SJCRH30 (cell line): ENCODE measurements at regions not wholly inside any gene's neighbourhood (a gene's known extent, or its start where the extent isn't known, plus 50 kb on each side); places are given as distances from the start of the nearest gene placed in this dataset.

Experiments
- DNase-seq, 2 experiments: peaks; one replicate each; pipeline ENCODE4 v3.0.0-alpha.2; 2015 to 2020
- H3K27ac ChIP-seq: fragments of 250-450 bp; sonication (Bioruptor Pico); 2 replicates; pipeline ENCODE4 v1.5.1; 2020; ENCODE audit warnings: mild to moderate bottlenecking, moderate library complexity
- H3K27me3 ChIP-seq: fragments of 250-450 bp; sonication (Bioruptor Pico); 2 replicates; pipeline ENCODE4 v1.5.1; 2020; ENCODE audit warnings: mild to moderate bottlenecking, moderate library complexity
- H3K36me3 ChIP-seq: fragments of 250-450 bp; sonication (Bioruptor Pico); 2 replicates; pipeline ENCODE4 v1.5.1; 2020; ENCODE audit warnings: mild to moderate bottlenecking, moderate library complexity
- H3K4me1 ChIP-seq: fragments of 250-450 bp; sonication (Bioruptor Pico); 2 replicates; pipeline ENCODE4 v1.5.1; 2020; ENCODE audit warnings: mild to moderate bottlenecking, moderate library complexity
- H3K4me3 ChIP-seq: fragments of 250-450 bp; sonication (Bioruptor Pico); 2 replicates; pipeline ENCODE4 v1.5.1; 2020; ENCODE audit warnings: mild to moderate bottlenecking, moderate library complexity
- H3K9me3 ChIP-seq: fragments of 250-450 bp; sonication (Bioruptor Pico); replicated peaks from 2 replicates; pipeline ENCODE4 v1.5.1; 2020; ENCODE audit warnings: mild to moderate bottlenecking, moderate library complexity

DNA sequence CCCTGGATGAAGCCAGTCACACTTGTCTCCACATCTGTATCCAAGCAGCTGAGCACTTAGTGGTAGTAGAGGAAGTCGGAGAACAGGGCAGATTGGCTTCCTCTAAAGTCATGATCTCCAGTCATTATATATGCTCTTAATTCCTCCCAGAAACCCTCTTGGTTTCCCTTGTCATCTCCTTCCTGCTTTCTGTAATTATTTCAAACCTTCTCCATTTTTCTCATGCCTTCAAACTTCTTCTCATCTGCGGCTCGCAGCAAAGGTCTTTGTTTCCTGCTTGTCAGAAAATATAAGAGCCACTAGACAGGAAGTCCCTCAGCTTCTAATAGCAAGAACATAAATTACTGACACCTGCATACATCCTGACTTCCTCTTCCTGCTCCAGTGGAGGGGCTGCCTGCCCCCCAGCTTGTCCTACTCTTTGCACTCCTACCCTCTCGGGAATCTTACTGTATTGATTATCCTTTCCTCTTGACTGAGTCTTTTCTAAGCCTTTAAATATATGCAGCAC is 124.6 kb upstream of the NGF start:
- Histone ChIP-seq H3K27ac (no peak overlapping the region), H3K4me1 (no peaks in the 10 kb centered on the region), H3K27me3 (no peaks in the 10 kb centered on the region), H3K9me3 (no peaks in the 10 kb centered on the region), H3K36me3 (no peaks in the 10 kb centered on the region), H3K4me3 (no peak overlapping the region)
- no peak for DNase-seq

DNA sequence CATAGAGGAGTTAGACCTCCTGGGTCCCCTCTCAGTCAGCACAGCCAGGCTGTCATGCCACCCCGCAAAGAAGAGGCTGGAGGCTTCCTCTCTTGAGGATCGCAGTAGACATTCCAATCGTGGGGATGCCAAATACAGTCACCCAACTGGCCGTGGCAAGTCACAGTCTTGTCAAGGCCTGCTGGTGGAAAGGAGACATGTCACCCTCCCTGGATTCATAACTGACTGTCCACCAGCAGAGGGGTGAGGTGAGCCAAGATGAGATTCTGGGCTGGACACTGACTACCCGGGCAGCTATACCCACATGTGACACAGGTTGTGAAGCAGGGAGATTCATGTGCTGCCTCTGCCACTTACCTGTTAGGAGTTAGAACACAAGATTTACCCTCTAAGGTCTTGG is 123.5 kb upstream of the NGF start:
- Histone ChIP-seq H3K4me3 (no peak overlapping the region), H3K27ac (no peak overlapping the region), H3K4me1 (no peaks in the 10 kb centered on the region), H3K27me3 (no peaks in the 10 kb centered on the region), H3K36me3 (no peaks in the 10 kb centered on the region), H3K9me3 (no peaks in the 10 kb centered on the region)
- DNase-seq = no peak

DNA sequence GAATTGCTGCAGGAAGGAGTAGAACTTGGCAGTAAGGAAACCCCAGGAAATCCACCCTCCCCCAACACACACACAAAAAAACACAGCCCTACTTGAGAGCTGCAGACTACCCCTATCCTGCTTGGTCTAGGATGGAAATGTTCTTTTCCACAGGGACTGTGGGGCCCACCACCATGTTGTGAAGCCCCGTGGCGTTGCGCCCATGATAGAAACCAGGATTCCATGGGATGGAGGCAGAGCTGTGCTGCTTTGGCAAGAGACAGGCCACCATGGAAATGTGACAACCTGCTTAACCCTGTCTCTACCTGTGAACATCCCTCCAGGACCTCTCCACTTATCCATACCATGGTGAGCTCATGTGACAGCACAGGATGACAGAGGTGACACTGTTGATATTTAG is 121.1 kb upstream of the NGF start:
- no peaks in the 10 kb centered on the region for H3K36me3 ChIP-seq
- H3K27ac ChIP-seq = no peak overlapping the region
- no peaks in the 10 kb centered on the region for H3K27me3 ChIP-seq
- no peaks in the 10 kb centered on the region for H3K9me3 ChIP-seq
- H3K4me1 ChIP-seq = no peaks in the 10 kb centered on the region
- DNase-seq = no peak
- no peak overlapping the region for H3K4me3 ChIP-seq

DNA sequence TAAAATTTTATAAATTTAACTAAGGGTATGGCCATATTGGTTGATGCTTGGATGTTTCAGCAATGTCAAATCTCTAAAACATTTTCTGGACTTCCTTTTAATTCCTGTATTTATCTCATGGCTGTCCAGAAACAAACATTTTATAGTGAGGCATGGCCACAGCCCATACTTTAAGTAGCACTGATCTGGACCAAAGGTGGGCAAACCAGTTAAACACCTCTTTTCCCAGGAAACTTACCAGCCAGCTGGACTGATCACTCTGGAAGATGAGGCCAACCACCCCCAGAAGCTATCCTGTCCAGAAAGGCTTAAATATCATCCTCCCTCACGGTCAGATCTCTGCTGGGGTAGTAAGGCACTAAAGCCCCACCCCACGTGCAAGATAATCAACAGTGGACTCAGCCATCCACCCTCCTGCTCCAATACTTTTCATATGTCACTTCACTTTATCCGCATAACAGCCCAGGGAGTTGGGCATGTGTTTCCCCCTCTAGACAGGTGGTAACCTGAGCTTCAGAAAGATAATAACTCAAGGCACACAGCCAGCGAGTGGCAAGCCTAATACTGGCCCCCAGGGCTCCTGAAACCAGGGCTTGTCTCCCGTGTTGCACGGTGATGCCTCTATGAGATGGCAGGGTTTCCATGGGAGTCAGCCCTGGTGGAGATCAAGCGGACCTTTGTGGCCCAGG is 120.5 kb upstream of the NGF start:
- DNase-seq = no peak
- no peaks in the 10 kb centered on the region for H3K4me1 ChIP-seq
- H3K27ac ChIP-seq = no peak overlapping the region
- H3K9me3 ChIP-seq = no peaks in the 10 kb centered on the region
- H3K36me3 ChIP-seq = no peaks in the 10 kb centered on the region
- H3K4me3 ChIP-seq = no peak overlapping the region
- H3K27me3 ChIP-seq = no peaks in the 10 kb centered on the region

DNA sequence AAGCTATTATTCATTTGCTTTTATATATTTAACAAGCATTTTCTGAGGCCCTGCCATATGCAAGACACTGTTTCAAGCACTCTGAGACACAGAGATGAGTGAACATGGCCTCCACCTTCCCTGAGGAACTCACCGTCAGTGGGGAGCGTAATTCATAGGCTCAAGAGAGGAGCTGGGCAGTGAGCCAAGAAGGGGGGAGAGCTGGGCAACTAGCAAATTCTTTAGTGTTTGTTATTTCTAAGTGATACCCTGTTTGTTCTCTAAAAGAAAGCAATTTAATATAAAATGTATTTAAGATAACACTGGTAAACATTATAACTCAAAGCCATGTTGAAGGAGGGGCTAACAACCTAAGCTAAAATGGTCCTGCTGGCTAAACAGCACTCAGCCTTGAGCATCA is 119.2 kb upstream of the NGF start:
- Histone ChIP-seq H3K4me1 (no peaks in the 10 kb centered on the region), H3K9me3 (no peaks in the 10 kb centered on the region), H3K36me3 (no peaks in the 10 kb centered on the region), H3K27ac (no peak overlapping the region), H3K4me3 (no peak overlapping the region), H3K27me3 (no peaks in the 10 kb centered on the region)
- no peak for DNase-seq

DNA sequence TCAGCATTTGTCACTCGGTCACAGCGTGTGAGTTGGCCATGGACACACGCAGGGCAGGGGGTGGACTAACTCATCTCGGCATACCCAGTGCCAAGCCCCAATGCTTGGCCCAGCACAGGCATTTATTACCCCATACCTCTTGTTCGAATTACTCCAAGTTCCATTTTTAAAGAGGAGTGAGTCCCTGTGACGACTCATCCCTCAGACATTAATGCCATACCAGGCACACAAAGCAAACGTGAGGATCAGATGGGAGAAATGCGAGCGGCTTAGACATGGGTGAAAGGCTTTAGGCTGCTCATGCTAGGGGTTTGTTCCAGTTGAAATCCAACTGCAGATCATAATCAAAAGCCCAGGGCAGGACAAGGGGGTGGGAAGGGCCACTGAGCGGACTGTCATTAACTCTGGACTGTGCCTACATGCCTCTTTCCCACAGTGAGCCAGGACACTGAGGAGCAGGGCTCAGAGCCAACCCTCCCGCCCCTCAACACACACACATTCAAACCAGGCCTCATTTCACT is 118.5 kb upstream of the NGF start:
- Histone ChIP-seq H3K9me3 (no peaks in the 10 kb centered on the region), H3K27ac (no peak overlapping the region), H3K4me1 (no peaks in the 10 kb centered on the region), H3K4me3 (no peak overlapping the region), H3K36me3 (no peaks in the 10 kb centered on the region), H3K27me3 (no peaks in the 10 kb centered on the region)
- no peak for DNase-seq

DNA sequence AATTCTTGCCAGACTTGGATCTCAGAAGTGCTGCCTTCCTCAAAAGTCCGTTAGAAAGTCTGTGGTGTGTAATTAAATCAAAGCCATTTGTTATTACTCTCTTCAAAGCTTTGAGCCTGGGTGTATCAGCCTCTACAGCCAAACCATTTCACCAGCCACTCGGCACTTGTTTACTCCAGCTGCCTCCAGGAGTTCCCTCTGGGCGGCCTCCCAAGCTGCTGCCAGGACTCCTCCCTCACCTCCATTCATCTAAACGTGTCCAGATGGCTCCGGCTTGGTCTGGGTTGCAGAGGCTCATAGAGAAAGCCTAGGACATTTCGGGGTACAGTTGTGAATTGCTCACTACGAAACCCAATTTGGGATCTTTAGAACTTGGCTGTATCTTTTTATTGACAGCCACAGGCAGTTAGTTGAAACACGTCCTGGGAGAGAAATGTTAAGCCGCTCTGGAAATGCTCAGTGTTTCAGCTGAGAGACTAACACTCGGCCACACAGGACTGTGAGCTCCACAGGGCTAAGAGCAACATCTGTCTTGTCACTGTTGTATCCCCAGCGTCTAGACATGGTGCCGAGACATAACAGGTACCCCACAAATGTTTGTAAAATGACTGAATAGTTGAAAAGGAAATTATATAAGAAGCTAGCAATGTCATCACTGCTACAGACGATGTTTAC is 116.9 kb upstream of the NGF start:
- no peak overlapping the region for H3K27ac ChIP-seq
- H3K4me1 ChIP-seq = no peaks in the 10 kb centered on the region
- no peaks in the 10 kb centered on the region for H3K27me3 ChIP-seq
- no peaks in the 10 kb centered on the region for H3K9me3 ChIP-seq
- H3K36me3 ChIP-seq = no peaks in the 10 kb centered on the region
- H3K4me3 ChIP-seq = no peak overlapping the region
- DNase-seq = peak; percentile 19 to 36

DNA sequence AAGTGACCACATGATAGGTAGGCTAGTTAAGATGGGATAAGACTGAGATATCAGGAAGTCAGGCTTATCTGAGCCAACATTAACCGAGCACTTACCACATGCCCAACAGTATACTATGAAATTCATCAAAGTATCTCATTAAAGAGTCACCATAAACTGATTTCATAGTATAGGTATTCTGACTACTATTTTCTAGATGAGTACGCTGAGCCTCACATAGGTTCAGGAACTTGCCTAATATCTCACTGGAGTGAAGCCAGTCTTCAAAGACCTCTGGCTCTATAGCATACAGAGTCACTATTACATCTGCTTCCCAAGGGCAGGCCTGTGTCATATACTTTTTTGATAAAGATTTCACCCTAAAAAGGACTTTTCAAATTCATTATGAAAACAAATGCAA is 115.6 kb upstream of the NGF start:
- DNase-seq = no peak
- H3K4me1 ChIP-seq = no peaks in the 10 kb centered on the region
- H3K27ac ChIP-seq = no peak overlapping the region
- no peaks in the 10 kb centered on the region for H3K27me3 ChIP-seq
- H3K4me3 ChIP-seq = no peak overlapping the region
- H3K36me3 ChIP-seq = no peaks in the 10 kb centered on the region
- no peaks in the 10 kb centered on the region for H3K9me3 ChIP-seq

DNA sequence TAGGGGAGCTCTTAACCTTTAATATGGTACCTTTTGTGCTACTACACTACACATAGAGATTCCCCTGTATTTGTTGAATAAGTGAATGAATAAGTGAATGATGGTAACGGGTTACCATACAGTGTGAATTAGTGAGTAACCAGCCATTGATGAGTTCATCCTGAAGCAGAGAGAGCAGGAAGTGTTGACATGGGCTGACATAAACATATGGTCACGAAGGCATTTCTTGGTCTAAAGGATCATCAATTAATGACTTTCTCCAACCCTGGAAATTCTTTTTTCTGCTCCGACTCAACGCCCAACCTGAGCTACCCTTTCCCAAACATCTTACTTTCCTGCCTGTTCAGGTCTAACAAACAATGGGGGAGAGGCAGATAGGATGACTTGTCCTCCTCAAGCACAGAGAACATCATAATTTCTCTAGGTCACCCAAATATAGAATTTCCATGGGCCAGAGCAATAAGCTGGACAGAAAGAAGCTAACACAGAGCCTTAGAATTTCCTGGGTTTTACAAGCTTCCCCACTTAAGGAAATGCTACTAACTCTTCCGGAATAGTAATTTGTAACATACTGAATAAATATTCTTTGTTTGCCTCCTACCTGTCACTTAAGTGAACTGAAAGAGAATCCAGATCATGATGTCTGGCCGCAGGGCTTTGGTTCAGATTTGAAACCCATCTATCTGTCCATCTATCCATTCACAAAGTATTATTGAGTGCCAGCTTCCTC is 114.7 kb upstream of the NGF start:
- Histone ChIP-seq H3K4me1 (no peaks in the 10 kb centered on the region), H3K9me3 (no peaks in the 10 kb centered on the region), H3K27me3 (no peaks in the 10 kb centered on the region), H3K27ac (no peak overlapping the region), H3K36me3 (no peaks in the 10 kb centered on the region), H3K4me3 (no peak overlapping the region)
- DNase-seq = no peak

DNA sequence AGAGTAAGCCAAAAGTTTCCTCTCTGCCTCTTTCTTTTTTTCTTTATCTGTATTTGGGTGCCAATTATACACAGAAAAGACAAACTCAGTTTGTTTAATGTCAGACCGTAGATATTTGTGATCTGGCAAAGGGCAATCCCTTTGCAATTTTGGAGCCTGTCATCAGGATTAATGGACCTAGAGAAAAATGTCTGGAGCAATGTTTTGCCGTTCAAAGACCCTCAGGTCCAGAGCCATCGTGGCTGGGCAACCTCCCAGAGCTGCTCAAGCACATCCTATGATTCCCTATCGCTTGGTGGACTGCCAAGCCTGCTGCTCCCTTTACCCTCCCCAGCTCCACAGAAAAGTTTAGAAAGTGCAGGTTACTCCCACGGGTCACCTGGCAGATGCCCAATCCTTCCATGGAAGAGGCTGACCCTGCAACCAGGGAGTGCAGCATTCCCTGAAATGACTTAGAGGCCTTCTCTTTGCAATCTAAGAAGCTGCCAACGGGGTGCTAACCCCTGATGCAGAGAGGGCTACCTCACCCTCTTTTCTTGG is 112.5 kb upstream of the NGF start:
- Histone ChIP-seq H3K27ac (no peak overlapping the region), H3K36me3 (no peaks in the 10 kb centered on the region), H3K4me1 (no peaks in the 10 kb centered on the region), H3K9me3 (no peaks in the 10 kb centered on the region), H3K27me3 (no peaks in the 10 kb centered on the region), H3K4me3 (no peak overlapping the region)
- DNase-seq = no peak

DNA sequence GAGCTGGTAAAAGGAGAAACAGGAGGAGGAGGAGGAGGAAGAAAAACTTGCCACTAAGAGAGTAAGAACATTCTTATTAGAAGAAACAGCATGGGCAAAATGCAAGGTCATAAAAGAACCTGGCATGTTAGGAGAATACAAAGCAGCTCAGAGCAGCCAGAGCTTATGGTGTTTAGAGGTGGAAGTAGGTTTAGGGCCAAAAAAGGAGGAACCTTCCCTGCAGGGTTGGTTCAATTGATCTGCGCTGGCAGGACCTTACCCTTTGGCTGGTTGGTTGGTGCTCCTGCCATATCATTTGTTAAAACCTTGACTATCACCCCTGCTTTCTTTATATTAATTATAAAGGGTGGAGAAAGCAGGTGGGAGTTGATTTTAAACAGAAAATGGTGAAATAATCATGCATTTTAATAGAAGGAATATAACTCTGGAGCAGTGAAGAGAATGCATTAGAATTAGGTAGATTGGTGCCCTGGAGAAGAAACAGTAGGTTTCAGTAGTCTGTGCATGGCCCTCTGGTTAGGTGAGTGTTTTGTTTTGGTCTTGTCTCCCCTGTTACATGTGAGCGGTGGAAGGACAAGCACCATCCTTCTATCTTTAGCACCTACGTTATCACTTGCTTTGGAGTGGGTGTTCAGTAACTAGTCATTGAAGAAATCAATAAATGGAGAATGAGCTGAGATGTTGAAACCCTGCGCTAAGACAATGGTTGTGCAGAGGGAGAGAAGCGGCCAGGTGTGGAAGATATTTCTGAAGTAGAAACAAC is 110.4 kb upstream of the NGF start:
- H3K9me3 ChIP-seq = no peaks in the 10 kb centered on the region
- no peaks in the 10 kb centered on the region for H3K4me1 ChIP-seq
- H3K36me3 ChIP-seq = no peaks in the 10 kb centered on the region
- no peaks in the 10 kb centered on the region for H3K27me3 ChIP-seq
- no peak overlapping the region for H3K27ac ChIP-seq
- no peak for DNase-seq
- H3K4me3 ChIP-seq = no peak overlapping the region

DNA sequence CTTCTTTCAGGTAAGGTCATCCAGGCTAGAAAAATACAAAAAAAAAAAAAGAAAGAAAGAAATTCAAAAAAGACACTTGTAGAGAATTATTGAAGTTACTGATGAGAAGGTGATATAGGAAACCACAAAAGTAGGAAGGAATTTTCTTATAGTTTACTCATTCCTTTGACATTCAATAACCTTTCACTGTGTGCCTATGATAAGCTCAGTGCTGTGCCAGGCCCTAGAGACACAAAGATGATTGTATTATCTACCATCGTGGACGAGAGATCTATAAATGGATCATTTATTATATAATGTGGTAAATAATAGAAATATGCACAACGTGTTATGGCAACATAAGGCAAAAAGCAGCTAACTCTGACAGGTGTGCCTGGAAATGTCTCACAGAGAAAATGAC is 109.6 kb upstream of the NGF start:
- H3K36me3 ChIP-seq = no peaks in the 10 kb centered on the region

DNA sequence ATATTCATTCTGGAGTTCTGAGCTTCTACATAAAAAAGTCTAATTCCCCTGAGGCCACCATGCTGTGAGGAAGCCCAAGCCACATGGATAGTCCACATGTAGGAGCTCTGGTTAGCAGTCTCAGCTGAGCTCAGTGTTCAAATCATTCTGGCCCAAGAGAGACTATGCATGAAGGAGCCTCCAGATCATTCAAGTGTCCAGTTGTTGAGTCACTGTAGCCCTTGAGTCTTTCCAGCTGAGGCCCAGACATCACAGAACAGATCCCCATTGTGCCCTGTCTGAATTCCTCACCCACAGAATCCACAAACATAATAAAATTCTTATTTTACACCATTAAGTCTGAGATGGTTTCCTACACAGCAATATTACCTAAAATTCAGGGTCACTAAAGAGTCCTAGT is 107.0 kb upstream of the NGF start:
- peaks cover 14% of the 10 kb centered on the region for H3K4me1 ChIP-seq
- H3K36me3 ChIP-seq = no peaks in the 10 kb centered on the region
- no peak overlapping the region for H3K27ac ChIP-seq
- no peak overlapping the region for H3K4me3 ChIP-seq
- H3K27me3 ChIP-seq = no peaks in the 10 kb centered on the region
- H3K9me3 ChIP-seq = no peaks in the 10 kb centered on the region
- DNase-seq = no peak

More for the DNA sequence above, 109.6 kb upstream of the NGF start:
- Histone ChIP-seq H3K4me1 (no peaks in the 10 kb centered on the region), H3K27me3 (no peaks in the 10 kb centered on the region), H3K27ac (no peak overlapping the region), H3K9me3 (no peaks in the 10 kb centered on the region), H3K4me3 (no peak overlapping the region)
- DNase-seq = no peak

DNA sequence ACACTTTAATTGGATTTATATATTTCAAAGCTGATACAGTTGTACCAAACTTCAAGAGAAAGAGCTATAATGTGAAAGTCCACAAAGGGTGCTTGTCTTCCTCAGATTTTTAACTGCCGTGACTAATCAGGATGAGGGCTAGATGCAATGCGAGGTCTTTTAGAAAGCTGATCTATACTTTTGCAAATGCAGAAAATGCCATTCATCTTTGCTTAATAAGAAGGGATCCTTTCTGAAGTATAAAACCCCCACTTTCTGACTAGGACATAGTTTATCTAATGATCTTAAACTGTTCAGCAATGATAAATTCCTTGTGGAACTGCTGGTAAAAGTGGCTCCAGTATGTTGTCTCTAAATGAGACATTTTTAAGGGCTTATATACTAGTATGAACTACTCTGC is 102.7 kb upstream of the NGF start:
- Histone ChIP-seq H3K27me3 (no peaks in the 10 kb centered on the region), H3K27ac (peak overlapping the region; percentile 81), H3K4me1 (peaks cover 28% of the 10 kb centered on the region), H3K4me3 (no peak overlapping the region), H3K9me3 (0 out of 2 replicates have a peak, but pooled peaks cover 5% of the 10 kb centered on the region), H3K36me3 (no peaks in the 10 kb centered on the region)
- DNase-seq = peak; percentile 40 to 78
